T follicular helper cell (primary cell): ENCODE measurements at regions not wholly inside any gene's neighbourhood (a gene's known extent, or its start where the extent isn't known, plus 50 kb on each side); places are given as distances from the start of the nearest gene placed in this dataset.

Source experiments
- DNase-seq: peaks from one replicate; pipeline ENCODE4 v3.0.0-alpha.2; 2020; ENCODE audit warnings: low read depth

DNA sequence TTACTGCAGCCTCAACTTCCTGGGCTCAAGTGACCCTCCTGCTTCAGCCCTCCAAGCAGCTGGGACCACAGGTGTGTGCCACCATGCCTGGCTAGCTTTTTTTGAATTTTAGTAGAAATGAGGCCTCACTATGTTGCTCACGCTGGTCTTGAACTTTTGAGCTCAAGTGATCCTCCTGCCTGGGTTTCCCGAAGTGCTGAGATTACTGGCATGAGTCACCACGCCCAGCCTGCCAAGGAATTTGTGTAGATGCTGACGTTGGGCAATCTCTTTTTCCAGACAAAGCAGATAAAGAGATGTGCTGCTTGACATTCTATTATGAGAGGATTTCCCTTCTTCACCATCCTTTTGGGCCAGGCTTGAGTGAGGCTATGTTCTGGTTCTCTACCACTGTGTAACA is 254.5 kb upstream of the RPS6KA3 start:
- DNase-seq = no peak

DNA sequence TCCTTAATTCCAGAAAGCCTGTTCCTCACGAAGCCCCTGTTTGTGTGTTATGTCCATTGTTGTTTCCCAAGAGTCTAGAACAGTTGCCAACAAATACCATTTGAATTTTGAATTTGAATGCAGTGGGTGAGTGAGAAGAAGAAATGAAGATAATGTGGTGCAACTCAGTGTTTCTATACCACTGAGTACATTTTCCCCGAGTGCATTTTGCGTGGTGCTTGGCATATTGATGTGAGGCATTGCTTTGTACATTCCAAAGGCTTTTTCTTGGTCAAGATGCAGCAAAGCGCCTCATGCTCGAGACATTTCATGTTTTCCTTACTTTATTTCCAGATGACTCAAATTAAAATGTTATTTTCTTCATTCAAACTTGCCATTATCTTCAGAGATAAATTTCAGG is 253.1 kb upstream of the RPS6KA3 start:
- no peak for DNase-seq

DNA sequence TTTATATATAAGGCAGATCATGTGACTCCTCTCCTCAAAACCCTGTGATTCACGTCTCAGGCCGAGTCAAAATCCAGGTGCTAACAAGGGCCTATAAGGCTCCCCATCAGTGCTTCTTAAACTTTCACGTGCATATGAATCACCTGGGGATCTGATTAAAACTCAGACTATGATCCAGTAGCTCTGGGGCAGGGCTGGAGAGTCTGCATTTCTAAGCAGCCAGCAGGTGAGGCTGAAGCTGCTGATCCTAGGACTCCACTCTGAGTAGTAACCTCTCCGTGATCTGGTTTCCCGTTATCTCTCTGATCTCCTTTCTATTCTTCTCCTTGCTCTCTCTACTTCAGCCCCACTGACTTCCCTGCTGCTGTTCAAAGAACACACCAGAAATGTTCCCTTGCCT is 252.4 kb upstream of the RPS6KA3 start:
- no peak for DNase-seq

DNA sequence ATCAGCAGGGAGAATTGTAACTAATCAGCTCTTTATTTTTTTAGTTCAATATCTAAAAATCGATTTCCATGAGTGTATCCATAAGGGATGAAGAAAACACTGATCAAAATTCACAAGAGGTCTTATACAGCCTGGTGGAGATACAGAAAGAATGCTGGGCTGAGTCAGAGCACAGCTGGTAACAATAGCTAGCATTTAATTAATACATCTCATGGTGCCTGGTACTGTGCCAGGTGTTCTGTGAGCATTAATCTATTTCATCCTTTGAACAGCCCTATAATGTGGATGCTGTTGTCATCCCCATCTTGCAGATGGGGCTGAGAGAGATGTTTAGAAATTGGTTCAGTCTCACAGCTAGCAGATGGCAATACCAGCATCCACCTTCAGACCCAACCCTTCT is 250.9 kb upstream of the RPS6KA3 start:
- no peak for DNase-seq

DNA sequence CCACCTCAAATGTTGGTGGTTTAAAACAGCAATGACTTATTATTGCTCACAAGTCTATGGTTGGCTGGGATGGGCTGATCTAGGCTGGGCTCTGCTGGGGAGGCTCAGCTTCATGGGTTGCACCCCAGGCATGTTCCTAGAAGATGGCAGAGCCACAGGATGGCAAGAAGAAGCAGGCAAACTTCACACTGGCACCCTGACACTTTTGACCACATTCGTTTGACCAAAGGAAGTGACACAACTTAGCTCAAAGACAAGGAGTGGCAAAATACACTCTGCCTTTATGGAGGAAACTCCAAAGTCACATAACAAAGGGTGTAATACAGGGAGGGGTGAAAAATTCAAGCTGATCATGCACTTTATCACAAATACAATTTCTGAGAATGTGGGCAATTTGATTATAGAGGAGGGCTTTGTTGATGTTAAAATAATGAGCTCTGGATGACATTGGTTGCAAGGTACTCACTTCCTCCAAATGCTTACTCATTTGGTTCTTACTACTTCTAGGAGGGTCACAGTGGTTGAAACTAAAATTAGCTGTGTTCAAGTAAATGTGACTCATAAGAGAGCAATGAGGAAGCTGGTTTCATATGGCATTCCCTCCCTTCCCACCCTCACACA is 249.2 kb upstream of the RPS6KA3 start:
- no peak for DNase-seq

DNA sequence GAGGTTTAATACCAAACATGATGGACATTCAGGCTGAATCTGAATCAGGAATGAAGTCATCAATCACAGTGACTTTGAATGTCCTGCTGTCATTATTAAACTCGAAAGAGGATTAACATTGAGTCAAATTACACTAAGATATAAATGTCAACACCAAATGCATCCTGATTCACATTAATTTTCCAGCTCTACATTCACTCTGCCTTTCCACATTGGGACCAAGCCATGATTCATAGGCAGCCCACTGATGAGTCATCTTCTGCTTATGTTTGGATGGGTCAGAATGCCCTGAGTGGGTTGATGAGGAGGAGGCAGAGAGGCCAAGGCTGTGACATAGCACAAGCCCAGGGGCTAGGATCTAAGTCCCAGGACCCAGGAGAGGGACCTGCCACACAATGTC is 247.6 kb upstream of the RPS6KA3 start:
- DNase-seq = no peak

DNA sequence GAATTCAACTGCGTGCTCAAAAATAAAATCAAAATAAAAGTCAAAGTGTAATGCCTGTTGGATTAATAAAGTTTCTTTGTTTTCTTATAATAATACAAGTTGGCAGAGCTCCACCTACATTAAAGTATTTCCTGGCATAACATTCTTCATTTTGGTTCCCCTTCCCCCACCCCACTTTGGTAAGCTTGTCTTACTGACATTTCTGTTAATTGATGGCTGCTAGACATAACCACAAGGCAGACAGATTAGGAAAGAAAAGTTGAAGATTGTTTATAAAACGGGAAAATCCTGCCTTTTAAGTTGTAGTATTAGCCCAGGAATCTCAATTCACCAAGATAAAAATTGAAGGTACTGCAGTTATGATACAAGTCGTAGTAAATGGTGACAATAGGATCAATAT is 246.5 kb upstream of the RPS6KA3 start:
- no peak for DNase-seq

DNA sequence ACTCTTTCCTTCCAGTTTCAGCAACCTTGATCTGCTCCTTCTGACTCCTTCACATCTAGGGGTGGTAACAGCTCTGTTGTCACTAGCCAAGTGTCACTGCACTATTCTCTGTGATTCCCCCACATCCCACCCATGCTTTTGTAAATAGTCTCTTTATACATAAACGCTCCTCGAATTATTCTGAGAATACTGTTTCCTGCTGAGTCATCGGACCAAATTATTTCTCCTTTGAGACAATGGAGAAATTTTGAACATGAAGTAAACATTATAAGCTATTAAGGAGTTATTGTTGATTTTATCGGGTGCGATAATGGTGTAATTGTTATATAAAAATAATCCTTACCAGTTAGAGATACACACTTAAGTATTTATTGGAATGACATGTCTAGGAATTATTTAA is 245.1 kb upstream of the RPS6KA3 start:
- DNase-seq = no peak

DNA sequence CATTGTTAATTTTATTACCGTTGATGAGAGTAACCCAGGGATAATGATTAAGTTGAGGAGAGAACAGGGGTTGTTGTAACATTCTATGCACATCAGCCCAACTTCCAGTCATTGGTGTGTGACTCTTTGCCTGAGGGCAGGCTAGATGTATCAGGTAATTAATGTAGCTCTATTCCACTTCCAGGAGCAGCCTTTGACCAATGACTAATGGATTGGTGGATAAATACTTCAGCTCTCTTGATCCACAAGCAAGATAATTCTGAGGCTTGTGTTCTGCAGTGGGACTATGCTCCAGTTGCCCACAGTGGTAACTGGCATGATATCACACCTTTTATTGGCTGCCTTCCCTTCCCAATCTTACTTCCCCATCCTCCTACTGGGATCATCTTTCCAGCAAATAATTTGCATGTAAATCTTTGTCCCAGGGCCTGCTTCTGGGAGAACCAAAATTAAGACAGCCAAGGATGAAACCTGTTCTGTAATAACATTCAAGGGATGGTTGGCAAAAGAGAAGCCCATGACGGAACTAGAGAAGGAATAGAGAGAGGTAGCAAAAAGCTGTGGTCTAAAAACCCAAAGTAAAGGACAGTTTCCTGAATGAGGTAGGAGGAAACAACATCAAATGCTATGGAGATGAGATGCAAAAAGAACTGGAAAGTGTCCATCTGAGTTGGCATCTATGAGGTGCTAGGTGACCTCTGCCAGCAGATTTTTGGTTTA is 241.4 kb upstream of the RPS6KA3 start:
- no peak for DNase-seq

DNA sequence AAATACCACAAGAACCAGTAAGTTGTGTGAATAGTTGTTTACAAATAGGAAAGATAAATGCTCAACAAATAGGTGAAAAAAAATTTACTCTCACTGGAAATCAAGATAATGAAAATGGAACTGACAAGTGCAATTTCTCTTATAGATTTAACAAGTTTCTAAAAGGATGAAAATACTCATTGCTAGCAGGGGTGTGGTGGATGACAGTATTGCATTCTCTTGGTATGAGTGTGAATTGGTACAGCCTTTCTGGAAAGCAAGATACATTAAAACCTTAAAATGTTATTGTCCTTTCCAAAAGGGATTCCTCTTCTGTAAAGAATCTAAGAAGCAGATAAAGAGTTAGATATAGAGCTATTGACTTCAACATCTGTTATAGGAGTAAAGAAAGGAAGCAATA is 240.0 kb upstream of the RPS6KA3 start:
- DNase-seq = no peak

DNA sequence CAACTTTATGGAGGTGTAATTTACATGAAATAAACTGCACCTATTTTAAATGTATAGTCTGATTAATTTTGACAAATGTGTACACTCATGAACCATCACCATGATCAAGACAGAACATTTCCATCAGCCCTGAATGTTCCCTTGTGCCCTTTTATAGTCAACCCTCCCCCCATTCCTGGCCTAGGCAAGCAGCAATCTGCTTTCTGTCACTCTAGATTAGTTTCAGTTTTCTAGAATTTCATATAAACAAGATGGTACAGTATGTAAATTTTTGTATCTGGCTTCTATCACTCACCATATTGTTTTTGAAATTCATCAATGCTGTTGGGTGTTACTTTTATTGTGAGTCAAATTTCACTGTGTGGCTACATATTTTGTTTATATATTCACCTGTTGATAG is 234.2 kb upstream of the RPS6KA3 start:
- no peak for DNase-seq

DNA sequence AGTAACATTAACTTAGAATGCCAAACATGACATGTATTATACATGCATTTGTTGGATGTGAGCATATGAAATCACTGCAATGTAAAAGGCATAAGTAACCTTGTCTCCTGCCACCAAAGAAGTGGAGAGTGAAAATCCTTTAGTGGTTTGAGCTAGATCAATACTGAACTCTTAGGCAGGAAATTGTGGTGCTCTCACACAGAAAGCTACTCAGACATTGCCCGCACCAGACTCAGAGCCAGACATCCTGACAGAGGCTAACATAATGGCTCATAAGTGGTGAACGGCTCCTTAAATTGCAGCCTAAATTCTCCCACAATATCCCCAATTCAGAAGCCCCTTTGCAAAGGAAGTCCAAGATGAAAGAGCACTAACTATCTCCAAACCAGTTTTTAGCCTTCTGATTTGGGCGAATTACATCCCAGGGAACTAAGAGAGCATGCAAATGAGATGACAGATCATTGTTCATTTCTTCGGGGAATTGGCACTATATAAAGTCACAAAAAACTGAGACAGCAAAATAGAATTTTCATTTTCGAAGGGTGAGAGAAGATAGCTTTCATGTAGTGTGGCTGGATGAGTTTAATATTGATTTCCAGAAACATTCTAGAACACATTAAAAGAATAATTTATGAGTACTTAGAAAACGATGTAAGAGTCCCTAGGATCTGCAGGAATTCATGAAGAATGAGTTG is 233.6 kb upstream of the RPS6KA3 start:
- DNase-seq = no peak

DNA sequence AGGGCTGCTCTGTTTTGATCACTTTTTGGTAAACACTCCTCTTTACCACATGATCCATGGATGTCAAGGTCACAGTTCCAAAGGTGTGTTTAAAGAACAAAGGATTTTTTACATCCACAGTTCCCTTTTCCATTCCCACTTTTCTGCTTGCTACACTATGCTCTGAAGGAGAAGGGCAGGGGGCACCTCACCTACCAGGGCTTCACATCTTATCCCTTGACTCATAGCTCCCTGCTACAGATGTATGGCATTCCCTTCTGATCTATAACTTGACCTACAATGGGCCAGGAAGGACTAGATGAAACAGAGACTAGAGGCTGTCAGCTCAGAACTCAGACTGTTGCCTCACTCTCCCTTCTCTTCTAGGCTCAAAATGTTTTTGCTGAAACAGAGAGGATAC is 233.1 kb upstream of the RPS6KA3 start:
- no peak for DNase-seq

DNA sequence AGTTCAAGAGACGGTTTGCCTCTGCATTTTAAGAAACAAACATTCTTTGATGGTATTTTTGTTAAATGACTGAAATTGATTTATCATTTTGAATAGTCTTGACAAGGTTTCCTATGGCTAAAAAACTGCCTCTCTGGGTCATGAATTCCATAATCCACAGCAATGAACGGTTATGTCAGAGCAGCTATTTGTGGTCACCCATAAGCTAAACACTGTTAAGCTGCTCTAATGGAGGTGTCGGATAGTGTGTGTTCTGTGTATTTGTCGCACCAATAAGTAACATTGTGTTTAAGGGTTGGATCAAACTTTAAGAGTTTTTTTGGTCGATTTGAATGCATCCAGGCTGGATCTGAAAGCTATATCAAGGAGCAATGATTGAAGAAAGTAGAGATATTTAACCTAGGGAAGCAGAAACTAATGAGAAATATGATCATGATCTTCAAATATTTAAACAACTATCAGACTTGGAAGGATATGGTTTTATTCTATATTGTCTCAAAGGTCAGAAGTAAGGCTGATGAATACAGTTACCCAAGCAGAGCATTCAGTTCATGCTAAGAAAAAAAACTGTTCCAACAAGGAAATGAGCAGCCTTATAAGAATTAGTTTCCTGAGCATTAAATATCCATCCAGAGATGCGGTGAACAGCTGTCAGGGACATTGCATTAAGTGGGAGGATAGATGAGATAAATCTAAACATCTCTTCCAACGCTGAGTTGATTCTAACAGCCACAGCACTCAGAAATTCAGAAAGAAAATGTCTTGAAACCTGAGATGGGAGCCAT is 232.3 kb upstream of the RPS6KA3 start:
- no peak for DNase-seq

DNA sequence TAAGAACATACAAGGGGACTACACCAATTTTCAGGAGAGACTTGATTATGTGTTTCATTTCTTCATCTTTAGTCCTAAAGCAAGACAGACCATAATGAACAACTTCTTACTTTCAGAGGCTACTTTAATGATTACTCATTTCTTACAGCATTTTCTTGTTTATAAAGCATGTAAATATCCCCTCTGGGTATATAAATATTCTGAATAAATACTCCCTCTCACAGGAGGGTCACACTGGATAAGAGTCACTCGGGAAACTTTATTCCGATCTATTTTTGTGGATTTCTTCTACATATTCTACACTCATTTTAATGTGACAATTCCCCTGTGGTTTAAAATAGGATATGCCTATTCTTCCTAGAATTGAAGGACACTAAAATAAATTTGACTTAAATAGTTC is 228.9 kb upstream of the RPS6KA3 start:
- DNase-seq = no peak

DNA sequence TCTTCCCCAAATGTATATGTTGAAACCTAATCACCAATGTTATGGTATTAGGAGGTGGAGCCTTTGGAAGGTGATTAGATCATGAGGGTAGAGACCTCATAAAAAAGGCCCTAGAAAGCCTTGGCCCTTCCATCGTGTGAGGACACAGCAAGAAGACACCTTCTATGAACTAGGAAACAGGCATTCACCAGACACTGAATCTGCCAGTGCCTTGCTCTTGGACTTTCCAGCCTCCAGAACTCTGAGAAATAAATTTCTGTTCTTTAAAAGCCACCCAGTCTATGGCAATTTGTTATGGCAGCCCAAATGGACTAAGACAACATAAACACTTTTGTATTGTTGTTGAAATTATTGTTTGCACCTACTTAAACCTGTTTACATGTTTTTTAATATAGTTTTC is 221.8 kb upstream of the RPS6KA3 start:
- no peak for DNase-seq

DNA sequence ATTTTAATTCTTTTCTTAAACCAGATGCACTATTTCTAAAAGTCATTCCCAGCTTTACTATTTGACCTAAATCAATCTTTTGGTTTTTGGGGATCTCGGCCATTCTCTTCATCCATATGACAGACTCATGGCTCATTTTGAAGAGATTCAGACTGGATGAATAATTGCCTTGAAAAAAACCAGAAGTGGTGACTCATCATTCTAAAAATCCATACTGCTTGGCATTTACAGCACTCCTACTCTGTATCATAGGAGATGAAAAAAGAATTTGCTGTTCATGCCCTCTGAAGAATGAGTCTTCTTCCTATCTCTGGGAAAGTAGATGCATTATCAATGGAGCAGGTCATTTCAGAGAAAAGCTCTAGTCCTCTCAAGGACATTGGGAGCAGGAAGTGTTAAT is 220.5 kb upstream of the RPS6KA3 start:
- no peak for DNase-seq

DNA sequence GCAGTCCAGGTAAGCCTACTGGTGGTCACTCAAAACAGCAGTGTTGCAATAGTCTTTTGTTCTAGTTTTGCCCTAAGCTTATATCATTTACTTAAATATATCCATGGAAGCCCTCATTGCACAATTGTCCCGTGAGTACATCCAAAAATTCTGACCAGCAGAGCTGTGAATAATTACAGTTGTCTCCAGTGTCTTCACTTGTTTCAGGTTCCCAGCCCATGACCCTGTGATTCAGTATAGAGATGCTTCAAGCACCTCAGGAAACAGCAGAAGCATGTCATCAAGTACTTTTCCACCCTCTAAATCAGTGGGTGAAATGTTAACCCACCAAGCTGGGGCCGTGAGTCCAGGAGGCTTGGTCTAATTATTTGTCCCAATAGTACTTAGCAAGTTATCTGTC is 214.9 kb upstream of the RPS6KA3 start:
- no peak for DNase-seq

DNA sequence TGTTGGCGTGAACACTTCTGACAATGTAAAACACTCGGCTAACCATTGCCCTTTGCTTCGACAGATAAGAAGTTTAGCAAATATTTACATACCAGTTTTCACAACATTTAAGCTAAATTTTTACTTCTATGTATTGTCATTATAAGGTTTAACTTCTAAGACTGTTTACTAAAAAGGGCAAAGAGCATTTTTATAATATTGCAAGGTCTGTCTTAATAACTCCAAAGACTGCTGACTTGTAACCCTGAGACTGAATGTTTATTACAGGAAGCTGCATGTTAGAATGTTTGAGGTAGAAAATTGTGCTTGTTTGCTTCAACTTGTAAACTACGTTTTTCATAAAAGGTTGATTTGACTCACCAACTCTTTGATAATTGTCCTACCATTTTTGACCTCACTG is 213.2 kb upstream of the RPS6KA3 start:
- DNase-seq = no peak

DNA sequence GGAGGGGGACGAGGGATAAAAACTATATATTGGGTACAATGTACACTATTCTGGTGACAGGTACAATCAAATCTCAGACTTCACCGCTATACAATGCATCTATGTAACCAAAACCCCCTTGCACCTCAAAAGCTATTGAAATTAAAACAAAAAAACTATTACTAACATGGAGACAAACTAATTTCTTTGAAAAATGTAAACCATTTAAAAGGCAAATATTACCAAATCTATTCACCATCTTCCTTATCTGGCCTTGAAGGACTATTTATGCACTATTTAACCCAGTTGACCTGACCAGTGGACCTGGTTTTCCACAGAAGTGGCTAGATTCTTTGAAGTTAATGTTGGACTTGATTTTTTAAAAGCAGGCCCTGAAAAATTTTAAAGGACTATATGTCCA is 212.3 kb upstream of the RPS6KA3 start:
- DNase-seq = no peak

DNA sequence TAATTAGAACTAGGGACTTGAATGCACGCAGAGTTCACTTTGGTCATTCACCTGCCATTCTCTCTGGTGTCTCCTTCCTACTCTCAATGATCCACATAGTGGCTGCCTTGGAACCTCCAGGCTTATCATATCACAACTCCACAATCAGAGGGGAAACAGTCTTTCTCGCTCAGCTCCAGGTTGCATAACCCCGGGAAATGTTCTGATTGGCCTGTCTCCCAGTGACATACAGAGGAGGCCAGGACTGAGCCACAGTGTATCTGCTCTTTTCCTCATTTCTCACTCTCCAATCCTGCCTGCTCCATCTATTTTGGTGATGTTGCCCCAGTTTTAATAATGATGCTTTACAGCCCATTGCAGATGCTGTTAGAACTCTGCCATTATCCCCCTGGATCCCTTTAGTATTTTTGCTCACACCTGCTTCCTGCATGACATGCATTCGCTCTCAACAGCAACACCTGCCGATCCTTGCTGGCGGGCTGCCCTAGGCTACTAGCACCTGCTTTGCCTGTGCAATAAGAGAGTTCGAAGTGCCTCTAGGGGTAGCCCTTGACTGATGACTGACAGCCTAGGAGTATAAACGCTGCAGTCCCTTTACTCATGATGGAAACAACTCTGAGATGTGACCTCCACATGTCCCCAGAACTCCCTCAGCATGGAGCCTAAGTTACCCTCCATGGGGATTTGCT is 211.3 kb upstream of the RPS6KA3 start:
- DNase-seq = no peak

DNA sequence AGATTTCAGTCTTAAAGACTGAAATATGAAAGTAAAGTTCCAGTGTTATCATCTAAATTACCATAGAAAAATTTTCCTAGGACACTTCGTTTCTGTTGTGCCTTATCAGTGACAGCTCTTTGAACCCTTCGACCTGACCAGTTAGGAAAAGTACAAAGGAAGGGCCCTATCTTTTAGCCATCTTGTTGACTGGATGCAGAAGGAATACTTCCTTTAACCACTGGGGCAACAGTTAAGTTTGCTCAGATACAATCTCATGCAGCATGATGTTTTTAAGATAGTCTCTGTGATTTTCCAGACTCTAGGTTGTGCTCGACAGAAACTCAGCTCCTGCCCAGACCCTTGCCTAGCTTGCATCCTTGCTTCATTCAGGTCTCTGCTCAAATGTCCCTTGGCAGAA is 210.5 kb upstream of the RPS6KA3 start:
- no peak for DNase-seq
